DMS79 treated with DMSO at 0.1 percent for 48 hours (cell line): ENCODE measurements at regions not wholly inside any gene's neighbourhood (a gene's known extent, or its start where the extent isn't known, plus 50 kb on each side); places are given as distances from the start of the nearest gene placed in this dataset.
"Not testable (repeated sequence)": the region's sequence is repeated elsewhere in the genome, so short reads cannot be mapped to it uniquely, and the experiment has no call there.

Source experiments
- DNase-seq: peaks from one replicate; lab custom pipeline; 2025; lab: John Stamatoyannopoulos, UW

- DNase-seq, result no peak
These were observed 898.0 kb upstream of the C9orf72 start for GRCh38 chr9:28471261-28471660.

GRCh38 chr9:28487561-28487960 lies 914.3 kb upstream of the C9orf72 start:
- no peak for DNase-seq

DNA sequence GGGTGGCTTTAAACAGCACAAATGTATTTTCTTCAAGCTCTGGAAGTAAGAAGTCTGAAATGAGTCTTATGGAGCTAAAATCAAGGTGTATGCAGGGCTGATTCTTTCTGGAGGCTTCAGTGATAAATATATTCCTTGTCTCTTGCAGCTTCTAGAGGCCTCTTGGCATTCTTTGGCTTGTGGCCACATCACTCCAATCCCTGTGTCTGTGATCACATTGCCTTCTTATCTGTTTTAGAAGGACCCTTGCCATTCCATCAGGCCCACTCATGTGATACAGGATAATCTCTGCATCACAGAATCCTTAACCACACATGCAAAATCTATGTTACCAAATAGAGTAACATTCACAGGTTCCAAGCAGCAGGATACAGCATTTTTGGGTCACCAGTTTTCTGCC lies 917.8 kb upstream of the C9orf72 start:
- no peak for DNase-seq

- not testable (repeated sequence) for DNase-seq
These were observed 924.9 kb upstream of the C9orf72 start for GRCh38 chr9:28498168-28498567.

DNA sequence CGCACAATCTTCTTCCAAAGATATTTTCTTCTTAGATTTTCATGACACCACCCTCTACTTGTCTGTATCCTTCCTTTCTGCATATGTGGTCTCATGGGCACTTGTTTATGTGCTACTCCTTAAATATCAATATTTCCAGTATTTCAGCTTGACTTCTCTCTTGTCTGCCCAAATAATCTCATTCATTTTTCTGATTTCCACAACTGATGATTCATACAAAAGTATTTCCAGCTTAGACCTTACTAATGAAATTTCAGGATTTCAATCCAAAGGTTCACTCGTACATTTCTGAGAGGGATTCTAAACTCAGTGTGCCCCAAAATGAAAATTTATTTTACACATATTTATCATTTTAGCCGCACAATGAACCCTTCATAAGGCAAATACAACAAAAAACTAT lies 928.9 kb upstream of the C9orf72 start:
- no peak for DNase-seq

DNA sequence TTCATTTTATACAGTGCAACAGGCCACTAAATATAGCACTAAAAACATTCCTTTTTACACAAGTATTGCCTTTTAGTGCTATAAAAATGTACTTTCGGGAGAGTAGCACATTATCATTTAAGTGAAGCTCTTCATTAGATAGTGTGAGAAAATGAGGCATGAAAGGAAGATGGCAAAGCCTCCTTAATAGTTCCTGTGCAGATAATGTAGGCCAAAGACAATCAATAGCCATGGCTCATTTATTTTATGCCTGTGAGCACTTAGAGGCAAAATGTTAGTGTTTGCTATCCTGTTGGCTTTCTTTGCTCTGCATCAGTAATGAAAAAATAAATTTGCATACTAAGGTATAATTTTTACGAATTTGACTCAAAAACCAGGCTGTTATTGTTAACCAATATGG lies 929.5 kb upstream of the C9orf72 start:
- DNase-seq, result no peak

DNA sequence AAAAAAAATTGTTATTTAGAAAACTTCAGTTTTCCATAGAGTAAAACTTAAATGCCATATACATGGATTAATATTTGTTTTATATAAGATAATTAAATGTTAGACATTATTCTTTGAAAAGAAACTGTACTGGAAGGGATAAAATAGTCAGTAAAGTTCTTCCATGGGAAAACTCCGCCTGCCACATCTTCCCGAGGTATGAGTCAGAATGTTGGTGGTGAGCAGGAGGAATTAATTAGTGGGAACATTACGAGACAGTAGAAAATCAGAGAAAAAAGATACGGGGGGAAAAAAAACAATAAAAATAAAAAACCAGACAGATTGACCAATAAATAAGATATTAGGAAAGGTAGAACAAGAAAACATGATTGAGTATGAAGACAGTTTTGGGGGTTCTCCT lies 930.3 kb upstream of the C9orf72 start:
- no peak for DNase-seq

GRCh38 chr9:28518439-28518838 lies 945.2 kb upstream of the C9orf72 start:
- no peak for DNase-seq

GRCh38 chr9:28524309-28524708 lies 951.0 kb upstream of the C9orf72 start:
- not testable (repeated sequence) for DNase-seq

DNA sequence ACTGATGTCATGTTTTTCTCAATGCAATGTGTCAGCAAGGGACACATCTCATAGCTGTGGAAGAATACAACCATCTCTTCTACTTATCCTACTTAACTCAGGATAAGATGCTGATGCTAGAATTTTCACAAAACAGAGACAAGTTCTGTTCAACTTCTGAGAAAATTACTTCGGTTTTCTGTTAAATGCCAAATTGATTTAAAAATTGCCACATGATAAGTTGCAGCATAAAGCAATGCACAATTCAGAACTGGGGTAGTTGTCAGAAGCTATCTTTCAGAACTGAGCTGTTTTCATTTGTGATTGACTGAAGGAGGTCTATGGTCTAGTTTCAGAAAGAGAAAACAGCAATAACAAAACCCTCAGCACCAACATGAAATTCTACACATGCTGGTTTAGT lies 954.8 kb upstream of the C9orf72 start:
- DNase-seq, result no peak

DNA sequence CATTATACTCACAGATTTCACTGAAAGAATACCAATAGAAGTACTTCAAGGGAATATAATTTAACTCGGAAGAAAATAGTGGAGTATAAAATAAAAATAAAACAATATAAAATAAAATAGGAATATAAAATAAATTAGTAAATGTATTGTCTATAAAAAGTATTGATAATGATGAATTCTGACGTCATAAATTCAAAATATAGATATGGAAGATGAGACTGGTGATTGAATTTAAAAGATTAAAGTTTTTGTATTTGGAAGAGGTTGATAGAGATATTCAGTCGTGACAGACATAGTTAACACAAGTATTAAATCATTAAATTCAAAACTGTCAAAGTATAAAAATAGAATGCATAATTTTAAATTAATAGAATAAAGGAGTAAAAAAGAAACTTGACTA lies 964.9 kb upstream of the C9orf72 start:
- no peak for DNase-seq

GRCh38 chr9:28539434-28540070 lies 966.3 kb upstream of the C9orf72 start:
- no peak for DNase-seq

DNA sequence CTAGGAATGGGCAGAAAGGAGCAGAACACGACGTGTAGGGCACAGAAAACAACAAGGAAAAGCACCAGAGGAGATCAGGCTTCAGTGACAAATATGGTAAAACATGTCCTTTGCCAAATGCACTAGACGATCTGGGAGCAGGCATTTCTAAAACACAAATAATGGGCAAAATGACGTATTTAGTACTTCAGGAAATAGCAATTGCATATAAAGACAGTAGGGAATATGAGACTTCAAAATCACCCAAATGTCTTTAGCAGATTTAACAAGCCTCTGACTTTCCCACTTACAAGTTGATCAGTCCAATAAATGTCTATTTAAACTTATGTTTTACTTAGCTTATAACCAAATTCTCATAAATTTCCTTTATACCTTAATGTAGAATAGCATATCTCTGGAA lies 969.6 kb upstream of the C9orf72 start:
- no peak for DNase-seq

GRCh38 chr9:28547527-28547926 lies 974.2 kb upstream of the C9orf72 start:
- DNase-seq, result no peak

DNA sequence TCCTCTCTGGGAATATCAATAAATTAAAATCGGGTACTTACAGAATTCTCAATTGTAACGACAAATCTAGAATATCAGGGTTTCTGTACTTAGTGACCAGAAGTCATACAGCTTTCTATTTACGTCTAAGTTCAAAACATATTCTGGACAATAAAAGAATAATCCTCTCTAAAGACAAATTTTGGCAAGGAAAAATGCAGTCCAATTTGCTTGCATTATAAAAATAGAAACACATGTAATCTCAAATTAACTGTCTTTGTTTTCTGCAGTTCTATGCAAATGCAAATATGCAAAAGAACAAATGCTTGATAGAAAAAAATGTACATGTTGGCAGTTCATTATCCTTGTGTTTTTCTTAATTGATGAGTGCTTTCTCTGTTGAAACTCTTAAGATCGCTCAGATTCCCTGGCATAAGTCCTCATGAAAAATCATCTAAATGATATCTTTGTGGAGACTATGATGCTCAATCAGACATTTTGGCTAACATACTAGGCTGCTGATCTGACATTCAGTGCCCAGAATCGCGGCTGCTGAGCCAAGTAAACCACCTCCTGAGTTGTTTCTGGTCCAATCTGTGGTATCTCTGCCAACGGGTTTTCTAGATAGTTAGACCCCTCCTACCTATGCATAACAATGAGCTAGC lies 990.1 kb upstream of the C9orf72 start:
- DNase-seq, result no peak

DNA sequence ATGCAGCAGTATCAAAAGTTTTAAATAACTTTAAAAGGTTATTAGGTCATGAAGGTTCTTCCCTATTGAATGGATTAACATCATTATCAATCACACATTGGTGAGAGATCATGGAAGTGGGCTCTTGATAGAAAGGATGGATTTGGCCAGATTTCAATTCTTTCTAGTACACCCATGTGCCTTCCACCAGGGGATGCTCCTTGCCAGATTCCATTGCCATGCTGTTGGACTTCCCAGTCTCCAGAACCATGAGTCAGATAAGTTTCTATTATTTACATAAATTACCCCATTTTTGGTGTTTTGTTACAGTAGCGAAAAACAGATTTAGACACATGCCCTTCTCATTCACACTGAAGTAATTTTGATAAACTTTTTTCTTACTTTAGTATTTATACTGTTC lies 1010.6 kb upstream of the C9orf72 start:
- DNase-seq, result no peak

GRCh38 chr9:28584542-28584941 lies 1011.3 kb upstream of the C9orf72 start:
- no peak for DNase-seq

- no peak for DNase-seq
These were observed 1013.8 kb upstream of the C9orf72 start for GRCh38 chr9:28587052-28587451.

DNA sequence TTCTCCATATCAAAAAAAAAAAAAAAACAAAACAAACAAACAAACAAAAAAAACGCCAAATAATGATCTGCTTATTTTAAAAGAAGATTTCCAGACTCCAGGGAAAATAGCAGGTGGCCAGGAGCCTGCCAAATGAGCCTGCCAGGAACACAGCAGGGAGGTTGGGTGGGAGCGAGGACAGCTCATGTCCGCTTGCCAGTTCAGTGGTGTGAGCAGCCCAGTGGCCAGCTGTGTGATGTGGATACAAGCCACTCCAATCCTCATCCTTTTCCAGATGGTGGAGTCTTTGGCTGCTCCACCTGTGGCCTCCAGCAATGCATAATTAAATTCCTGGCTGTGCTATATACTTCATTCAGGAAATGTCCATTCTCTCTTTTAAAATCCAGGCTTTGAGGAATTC lies 1025.1 kb upstream of the C9orf72 start:
- no peak for DNase-seq

- DNase-seq, result no peak
These were observed 1026.9 kb upstream of the C9orf72 start for GRCh38 chr9:28600226-28600625.

DNA sequence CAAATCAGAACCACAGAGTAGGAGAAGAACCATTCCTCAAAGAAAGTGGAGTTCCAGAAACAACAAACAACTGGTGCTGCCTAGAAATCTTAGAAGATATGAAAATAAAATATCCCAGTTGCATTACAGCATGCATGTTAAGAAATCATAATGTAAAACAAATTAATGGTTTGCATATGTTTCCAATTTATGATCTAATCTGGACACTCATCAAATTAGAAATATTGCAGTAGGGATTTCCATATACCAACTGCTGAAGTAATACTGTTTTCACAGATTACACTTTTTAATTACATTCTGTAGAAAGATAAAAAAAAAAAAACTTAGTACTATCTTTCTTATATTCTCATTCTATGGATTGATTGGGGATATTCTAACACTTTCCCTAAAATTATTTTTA lies 1034.6 kb upstream of the C9orf72 start:
- no peak for DNase-seq

DNA sequence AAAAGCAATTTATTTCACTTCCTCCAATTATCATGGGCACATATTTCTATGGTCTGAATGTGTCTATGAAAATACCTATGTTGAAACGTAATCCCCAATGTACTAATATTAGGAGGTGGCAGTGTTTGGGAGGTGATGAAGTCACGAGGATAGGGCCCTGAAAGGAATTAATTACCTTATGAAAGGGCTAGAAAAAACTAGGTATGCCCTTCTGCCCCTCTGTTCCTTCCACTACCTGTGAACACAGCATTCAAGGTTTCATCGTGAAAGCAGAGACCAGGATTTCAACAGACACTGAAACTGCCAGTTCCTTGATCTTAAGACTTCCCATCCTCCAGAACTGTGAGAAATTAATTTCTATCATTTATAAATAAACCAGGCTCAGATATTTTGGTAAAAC lies 1037.1 kb upstream of the C9orf72 start:
- no peak for DNase-seq

GRCh38 chr9:28616310-28616709 lies 1043.0 kb upstream of the C9orf72 start:
- no peak for DNase-seq

- DNase-seq, result no peak
These were observed 1046.7 kb upstream of the C9orf72 start for GRCh38 chr9:28620011-28620410.
